K562 (cell line): ENCODE measurements at regions not wholly inside any gene's neighbourhood (a gene's known extent, or its start where the extent isn't known, plus 50 kb on each side); places are given as distances from the start of the nearest gene placed in this dataset.

Experiments
- ATAC-seq: fragments of 200-7000 bp; cut with Tn5 transposase; 3 replicates; pipeline ENCODE4 v1.9.1; 2020; ENCODE audit warnings: moderate library complexity
- BruUV-seq: library from RNA; stranded (reverse); fragments of 400-500 nt; replicated peaks from 2 replicates; lab custom pipeline; 2021; lab: Mats Ljungman, UMichigan
- CTCF ChIA-PET: fragments of 300-600 bp; formaldehyde crosslinking; extraction: SDS; loops from one replicate; lab custom pipeline; 2021; ENCODE audit warnings: low intra/inter-chr PET ratio; lab: Yijun Ruan, JAX
- POLR2A ChIA-PET: fragments of 300-600, 350-650 bp; sonication (Branson Sonifier 250); formaldehyde crosslinking; extraction: SDS; loops from one replicate; lab custom pipeline; 2021; ENCODE audit warnings: antibody characterized with exemption, inconsistent platforms; lab: Yijun Ruan, JAX
- DNase-seq, 4 experiments: peaks; one replicate each; pipeline versions ENCODE4 v3.0.0 to v3.0.0-alpha.2; 2011 to 2018; ENCODE audit warnings: low spot score in 3 of 4, mixed read lengths in 3 of 4; ENCODE audit errors: extremely low read depth in 1 of 4
- FAIRE-seq: peaks from 2 replicates; lab custom pipeline; 2011; peaks lifted over from hg19 to GRCh38; lab: Jason Lieb, UNC
- H2AFZ ChIP-seq: 2 replicates; pipeline ENCODE4 v1.6.0; 2011; ENCODE audit warnings: low read depth, low read length, control low read depth, inconsistent platforms
- H3K27ac ChIP-seq: fragments of 200-600 bp; 3 replicates; pipeline ENCODE4 v1.8.0; 2011; ENCODE audit warnings: low read depth, mild to moderate bottlenecking, control low read depth, inconsistent platforms, low read length, moderate library complexity, mixed read lengths; ENCODE audit errors: extremely low read depth
- H3K27me3 ChIP-seq, 2 experiments: fragments of 300-600 bp in 1 of 2; 2 replicates in 1 of 2; 3 replicates in 1 of 2; pipeline versions ENCODE4 v1.6.0 to v1.8.0; 2011; ENCODE audit warnings: inconsistent platforms in 2 of 2, low read length in 2 of 2, mild to moderate bottlenecking in 1 of 2, mixed read lengths in 1 of 2, moderate library complexity in 1 of 2; ENCODE audit not compliant: control insufficient read depth in 2 of 2, insufficient read depth in 2 of 2
- H3K36me3 ChIP-seq: fragments of 300-600 bp; 3 replicates; pipeline ENCODE4 v1.8.0; 2011; ENCODE audit warnings: mild to moderate bottlenecking, low read length, inconsistent platforms; ENCODE audit not compliant: control insufficient read depth, insufficient read depth
- H3K4me1 ChIP-seq, 2 experiments: fragments of 200-600 bp in 1 of 2; replicated peaks in 1 of 2; 2 replicates in 1 of 2; 3 replicates in 1 of 2; pipeline versions ENCODE4 v1.5.1 to v1.8.0; 2011; ENCODE audit warnings: inconsistent platforms in 2 of 2, low read length in 2 of 2, mild to moderate bottlenecking in 1 of 2, mixed read lengths in 1 of 2, moderate library complexity in 1 of 2; ENCODE audit not compliant: control insufficient read depth in 2 of 2, insufficient read depth in 2 of 2
- H3K4me2 ChIP-seq: 2 replicates; pipeline ENCODE4 v1.6.1; 2011; ENCODE audit warnings: low read length, control low read depth, inconsistent platforms, mixed read lengths; ENCODE audit not compliant: insufficient read depth
- H3K4me3 ChIP-seq: fragments of 200-600 bp; sonication (generic), shearing (Covaris generic); 2 replicates; pipeline ENCODE4 v1.5.1; 2016; ENCODE audit warnings: control low read depth, inconsistent platforms
- H3K79me2 ChIP-seq: fragments of 200-600 bp; 3 replicates; pipeline ENCODE4 v1.8.0; 2011; ENCODE audit warnings: low read length, inconsistent platforms; ENCODE audit not compliant: control insufficient read depth, insufficient read depth
- H3K9ac ChIP-seq, 2 experiments: 2 replicates each; pipeline versions ENCODE4 v1.6.0 to v1.6.1; 2011; ENCODE audit warnings: low read depth in 2 of 2, low read length in 2 of 2, control low read depth in 1 of 2, inconsistent platforms in 1 of 2, mild to moderate bottlenecking in 1 of 2, mixed read lengths in 1 of 2; ENCODE audit not compliant: insufficient read depth in 1 of 2
- H3K9me1 ChIP-seq: one replicate; pipeline ENCODE4 v1.6.0; 2011; ENCODE audit warnings: inconsistent platforms, mild to moderate bottlenecking, low read length, moderate library complexity; ENCODE audit not compliant: control insufficient read depth, insufficient read depth
- H3K9me3 ChIP-seq: replicated peaks from 2 replicates; pipeline ENCODE4 v1.5.1; 2011; ENCODE audit warnings: low read depth, low read length, inconsistent platforms; ENCODE audit not compliant: control insufficient read depth, insufficient read depth
- H4K20me1 ChIP-seq: replicated peaks from 2 replicates; pipeline ENCODE4 v1.6.1; 2011; ENCODE audit warnings: low read length, inconsistent platforms, mixed read lengths; ENCODE audit not compliant: control insufficient read depth, insufficient read depth
- ATF1 ChIP-seq, 2 experiments: fragments of 450-650 bp in 1 of 2; IDR thresholded peaks; 2 replicates each; pipeline ENCODE4 v1.6.1; 2016; ENCODE audit warnings: missing compliant biosample characterization in 1 of 2, missing genetic modification characterization in 1 of 2
- CREBBP ChIP-seq: IDR thresholded peaks from one replicate; pipeline ENCODE4 v1.6.1; 2012; ENCODE audit warnings: low read depth, mild to moderate bottlenecking, control low read depth, inconsistent platforms, low read length
- EP300 ChIP-seq: IDR thresholded peaks from 2 replicates; pipeline ENCODE4 v1.6.1; 2012; ENCODE audit warnings: low read length, improper control_type of control experiment
- ESRRB ChIP-seq: fragments of 250-450 bp; sonication (Bioruptor Pico); IDR thresholded peaks from 2 replicates; pipeline ENCODE4 v1.5.0; 2020; ENCODE audit warnings: mild to moderate bottlenecking, moderate library complexity, borderline replicate concordance
- FUS ChIP-seq: fragments of 200-400 bp; formaldehyde crosslinking; optimal IDR thresholded peaks from 2 replicates; pipeline ENCODE3; 2017; ENCODE audit warnings: low read depth, low read length
- HDAC6 ChIP-seq: IDR thresholded peaks from 2 replicates; pipeline ENCODE4 v1.6.1; 2012; ENCODE audit warnings: low read depth, mild to moderate bottlenecking, control low read depth, inconsistent platforms, low read length, moderate library complexity
- KLF1 ChIP-seq: fragments of 450-650 bp; IDR thresholded peaks from 2 replicates; pipeline ENCODE4 v1.6.1; 2016; ENCODE audit warnings: missing genetic modification characterization, missing compliant biosample characterization
- RFX1 ChIP-seq: fragments of 450-650 bp; IDR thresholded peaks from 2 replicates; pipeline ENCODE4 v1.6.1; 2016; ENCODE audit warnings: mild to moderate bottlenecking, moderate library complexity
- RNF2 ChIP-seq: sonication (generic); IDR thresholded peaks from 2 replicates; pipeline ENCODE4 v1.6.1; 2016
- SMARCA4 ChIP-seq: fragments of 450-650 bp; IDR thresholded peaks from 2 replicates; pipeline ENCODE4 v1.6.1; 2016
- TSC22D4 ChIP-seq: fragments of 450-650 bp; IDR thresholded peaks from 2 replicates; pipeline ENCODE4 v1.6.1; 2016; ENCODE audit warnings: missing genetic modification characterization, missing biosample characterization, control low read depth
- ZNF644 ChIP-seq: fragments of 200-800 bp; sonication (Bioruptor generic); IDR thresholded peaks from 2 replicates; pipeline ENCODE4 v1.6.1; 2016; ENCODE audit warnings: low read depth, missing genetic modification characterization, missing compliant biosample characterization
- ZZZ3 ChIP-seq: fragments of 450-650 bp; IDR thresholded peaks from 2 replicates; pipeline ENCODE4 v1.6.1; 2016; ENCODE audit warnings: antibody characterized with exemption, mild to moderate bottlenecking, moderate library complexity
- WGBS: fragments of 100-300 bp; shearing (Covaris generic); methylation state at CpG from one replicate; pipeline ENCODE4 v1.1.6; 2016; ENCODE audit warnings: low coverage, mixed read lengths; ENCODE audit not compliant: insufficient coverage; ENCODE audit errors: missing lambda C conversion rate; 5-methylcytosine and 5-hydroxymethylcytosine counted together
- in situ Hi-C: fragments of 300-500 bp; cut with MboI; formaldehyde crosslinking; loops from 4 replicates; pipeline ENCODE4 v1.15.0; 2018; ENCODE audit warnings: inconsistent platforms, mixed read lengths
- intact Hi-C: fragments of 100-400 bp; cut with micrococcal nuclease; formaldehyde crosslinking; loops from 2 replicates; pipeline ENCODE4 v1.14.2; 2022
- TF ChIP-seq, protein P1 (sequence below): fragments of 250-450 bp; sonication (Bioruptor Pico); IDR thresholded peaks from 2 replicates; pipeline ENCODE4 v1.9.0; 2021; ENCODE audit warnings: mild to moderate bottlenecking
- TF ChIP-seq, protein P2 (sequence below): fragments of 450-650 bp; IDR thresholded peaks from 2 replicates; pipeline ENCODE4 v1.6.1; 2016; ENCODE audit warnings: mild to moderate bottlenecking
- TF ChIP-seq, protein P3 (sequence below), 2 experiments: fragments of 450-650 bp in 1 of 2; sonication (generic) in 1 of 2; formaldehyde crosslinking; conservative IDR thresholded peaks; 2 replicates each; pipeline versions ENCODE4 v1.4.0 to v1.8.1; 2020 to 2022; ENCODE audit warnings: mild to moderate bottlenecking in 1 of 2, missing genetic modification reagents in 1 of 2
- TF ChIP-seq, protein P4 (sequence below), 2 experiments: fragments of 200-800 bp in 1 of 2; sonication (Bioruptor generic) in 1 of 2; sonication (generic) in 1 of 2; formaldehyde crosslinking in 1 of 2; IDR thresholded peaks in 1 of 2; conservative IDR thresholded peaks in 1 of 2; 2 replicates each; pipeline versions ENCODE4 v1.5.0 to v1.6.1; 2016 to 2020; ENCODE audit warnings: missing compliant biosample characterization in 1 of 2, missing genetic modification characterization in 1 of 2, missing genetic modification reagents in 1 of 2
- TF ChIP-seq, protein P5 (sequence below): fragments of 250-450 bp; sonication (Bioruptor Pico); IDR thresholded peaks from 2 replicates; pipeline ENCODE4 v1.8.0; 2022; ENCODE audit warnings: moderate library complexity, mild to moderate bottlenecking, inconsistent platforms

DNA sequence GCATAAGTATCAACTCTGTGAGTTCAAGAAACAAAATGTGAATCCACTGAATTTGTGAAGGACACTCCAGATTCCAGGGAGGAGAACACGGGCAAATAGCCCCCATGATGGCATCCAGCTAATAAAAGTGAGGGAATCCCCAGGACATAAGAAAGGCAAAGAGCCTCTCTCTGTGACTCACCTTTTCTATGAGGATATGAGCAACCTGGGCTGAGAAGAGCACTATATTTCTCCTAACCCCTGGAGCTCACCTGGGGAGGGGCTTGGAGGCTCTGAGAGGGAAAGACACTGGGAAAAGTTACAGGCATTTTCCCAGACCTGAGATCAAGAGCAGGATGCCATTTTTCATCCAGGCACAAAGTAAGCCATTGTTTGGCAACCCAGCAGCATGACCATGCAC is 1298.8 kb downstream of the PLA2G4A start:
- in situ Hi-C loops (no loop called here), intact Hi-C loops (no loop called here)
- no peaks in the 10 kb centered on the region for H3K36me3 ChIP-seq
- H3K4me2 ChIP-seq, result no peak overlapping the region
- DNase-seq (no peak), ATAC-seq (no peak), FAIRE-seq (no peak)
- no peaks in the 10 kb centered on the region for H3K27me3 ChIP-seq
- no peak overlapping the region for H3K9ac ChIP-seq
- no peak overlapping the region for H2AFZ ChIP-seq
- ChIA-PET CTCF (no interaction called here), POLR2A (no interaction called here)
- WGBS, result 6% methylated on average over 1 of the region's 1 CpG
- H3K4me1 ChIP-seq, result no peaks in the 10 kb centered on the region
- H3K27ac ChIP-seq, result no peak overlapping the region
- H3K9me1 ChIP-seq, result no peaks in the 10 kb centered on the region
- no peaks in the 10 kb centered on the region for H3K79me2 ChIP-seq
- no peak overlapping the region for H3K4me3 ChIP-seq
- no peaks in the 10 kb centered on the region for H4K20me1 ChIP-seq
- no TSS peak for BruUV-seq
- H3K9me3 ChIP-seq, result no peaks in the 10 kb centered on the region; the same call in 1 of the 2 replicates
- TF ChIP-seq ZNF644 (no peak), RNF2 (no peak), ESRRB (CRISPR knock-in tag) (no peak), HDAC6 (no peak), SMARCA4 (no peak), ATF1 (CRISPR knock-in tag; IDR thresholded peaks at IDR 0.05) (no peak), ATF1 (tag; IDR thresholded peaks at IDR 0.05) (no peak), KLF1 (tag) (no peak), FUS (no peak), CREBBP (no peak), RFX1 (no peak), ZZZ3 (no peak), TSC22D4 (tag) (no peak), EP300 (no peak)
- TF ChIP-seq, protein P1, sequence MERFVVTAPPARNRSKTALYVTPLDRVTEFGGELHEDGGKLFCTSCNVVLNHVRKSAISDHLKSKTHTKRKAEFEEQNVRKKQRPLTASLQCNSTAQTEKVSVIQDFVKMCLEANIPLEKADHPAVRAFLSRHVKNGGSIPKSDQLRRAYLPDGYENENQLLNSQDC, result no peak
- TF ChIP-seq, protein P2, sequence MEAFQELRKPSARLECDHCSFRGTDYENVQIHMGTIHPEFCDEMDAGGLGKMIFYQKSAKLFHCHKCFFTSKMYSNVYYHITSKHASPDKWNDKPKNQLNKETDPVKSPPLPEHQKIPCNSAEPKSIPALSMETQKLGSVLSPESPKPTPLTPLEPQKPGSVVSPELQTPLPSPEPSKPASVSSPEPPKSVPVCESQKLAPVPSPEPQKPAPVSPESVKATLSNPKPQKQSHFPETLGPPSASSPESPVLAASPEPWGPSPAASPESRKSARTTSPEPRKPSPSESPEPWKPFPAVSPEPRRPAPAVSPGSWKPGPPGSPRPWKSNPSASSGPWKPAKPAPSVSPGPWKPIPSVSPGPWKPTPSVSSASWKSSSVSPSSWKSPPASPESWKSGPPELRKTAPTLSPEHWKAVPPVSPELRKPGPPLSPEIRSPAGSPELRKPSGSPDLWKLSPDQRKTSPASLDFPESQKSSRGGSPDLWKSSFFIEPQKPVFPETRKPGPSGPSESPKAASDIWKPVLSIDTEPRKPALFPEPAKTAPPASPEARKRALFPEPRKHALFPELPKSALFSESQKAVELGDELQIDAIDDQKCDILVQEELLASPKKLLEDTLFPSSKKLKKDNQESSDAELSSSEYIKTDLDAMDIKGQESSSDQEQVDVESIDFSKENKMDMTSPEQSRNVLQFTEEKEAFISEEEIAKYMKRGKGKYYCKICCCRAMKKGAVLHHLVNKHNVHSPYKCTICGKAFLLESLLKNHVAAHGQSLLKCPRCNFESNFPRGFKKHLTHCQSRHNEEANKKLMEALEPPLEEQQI, result no peak
- TF ChIP-seq, protein P3, sequence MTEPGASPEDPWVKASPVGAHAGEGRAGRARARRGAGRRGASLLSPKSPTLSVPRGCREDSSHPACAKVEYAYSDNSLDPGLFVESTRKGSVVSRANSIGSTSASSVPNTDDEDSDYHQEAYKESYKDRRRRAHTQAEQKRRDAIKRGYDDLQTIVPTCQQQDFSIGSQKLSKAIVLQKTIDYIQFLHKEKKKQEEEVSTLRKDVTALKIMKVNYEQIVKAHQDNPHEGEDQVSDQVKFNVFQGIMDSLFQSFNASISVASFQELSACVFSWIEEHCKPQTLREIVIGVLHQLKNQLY (CRISPR knock-in tag; conservative IDR thresholded peaks at IDR 0.05), result no peak
- TF ChIP-seq, protein P4, sequence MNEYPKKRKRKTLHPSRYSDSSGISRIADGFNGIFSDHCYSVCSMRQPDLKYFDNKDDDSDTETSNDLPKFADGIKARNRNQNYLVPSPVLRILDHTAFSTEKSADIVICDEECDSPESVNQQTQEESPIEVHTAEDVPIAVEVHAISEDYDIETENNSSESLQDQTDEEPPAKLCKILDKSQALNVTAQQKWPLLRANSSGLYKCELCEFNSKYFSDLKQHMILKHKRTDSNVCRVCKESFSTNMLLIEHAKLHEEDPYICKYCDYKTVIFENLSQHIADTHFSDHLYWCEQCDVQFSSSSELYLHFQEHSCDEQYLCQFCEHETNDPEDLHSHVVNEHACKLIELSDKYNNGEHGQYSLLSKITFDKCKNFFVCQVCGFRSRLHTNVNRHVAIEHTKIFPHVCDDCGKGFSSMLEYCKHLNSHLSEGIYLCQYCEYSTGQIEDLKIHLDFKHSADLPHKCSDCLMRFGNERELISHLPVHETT (CRISPR knock-in tag; conservative IDR thresholded peaks at IDR 0.05 in 1 of 2, IDR thresholded peaks at IDR 0.05 in 1 of 2), result no peak
- TF ChIP-seq, protein P5, sequence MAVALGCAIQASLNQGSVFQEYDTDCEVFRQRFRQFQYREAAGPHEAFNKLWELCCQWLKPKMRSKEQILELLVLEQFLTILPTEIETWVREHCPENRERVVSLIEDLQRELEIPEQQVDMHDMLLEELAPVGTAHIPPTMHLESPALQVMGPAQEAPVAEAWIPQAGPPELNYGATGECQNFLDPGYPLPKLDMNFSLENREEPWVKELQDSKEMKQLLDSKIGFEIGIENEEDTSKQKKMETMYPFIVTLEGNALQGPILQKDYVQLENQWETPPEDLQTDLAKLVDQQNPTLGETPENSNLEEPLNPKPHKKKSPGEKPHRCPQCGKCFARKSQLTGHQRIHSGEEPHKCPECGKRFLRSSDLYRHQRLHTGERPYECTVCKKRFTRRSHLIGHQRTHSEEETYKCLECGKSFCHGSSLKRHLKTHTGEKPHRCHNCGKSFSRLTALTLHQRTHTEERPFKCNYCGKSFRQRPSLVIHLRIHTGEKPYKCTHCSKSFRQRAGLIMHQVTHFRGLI, result no peak
